ENCODE measurements at regions not wholly inside any gene's neighbourhood (a gene's known extent, or its start where the extent isn't known, plus 50 kb on each side); places are given as distances from the start of the nearest gene placed in this dataset.
"Not testable (repeated sequence)": the region's sequence is repeated elsewhere in the genome, so short reads cannot be mapped to it uniquely, and the experiment has no call there.

GRCh38 chr17:21595086-21595485, 97.2 kb upstream of the KCNJ18 start:
- Histone ChIP-seq H3K27ac (ENCODE audit: low read length) (no peak overlapping the region), H3K4me1 (ENCODE audit: control insufficient read depth, insufficient read depth, low read length) (no peaks in the 10 kb centered on the region), H3K4me3 (ENCODE audit: low read length) (no peak overlapping the region), H3K27me3 (ENCODE audit: control insufficient read depth, insufficient read depth) (no peaks in the 10 kb centered on the region), H3K9me3 (ENCODE audit: control insufficient read depth, low read length) (no peaks in the 10 kb centered on the region)
- ATAC-seq, result no peak
- intact Hi-C loops (cut with DNase I), result no loop called here
- WGBS, result 78% methylated on average over 1 of the region's 1 CpG
- DNase-seq, result no peak

- intact Hi-C loops (cut with DNase I), result no loop called here
- no peak for DNase-seq
- ATAC-seq, result no peak
- Histone ChIP-seq H3K4me1 (ENCODE audit: control insufficient read depth, insufficient read depth, low read length) (no peaks in the 10 kb centered on the region), H3K27me3 (ENCODE audit: control insufficient read depth, insufficient read depth) (no peaks in the 10 kb centered on the region), H3K27ac (ENCODE audit: low read length) (no peak overlapping the region), H3K4me3 (ENCODE audit: low read length) (no peak overlapping the region), H3K9me3 (ENCODE audit: control insufficient read depth, low read length) (no peaks in the 10 kb centered on the region)
- WGBS, result 64% methylated on average over 5 of the region's 5 CpGs
Measured at GRCh38 chr17:21602176-21602575, 90.1 kb upstream of the KCNJ18 start.

GRCh38 chr17:21603292-21603691, 89.0 kb upstream of the KCNJ18 start:
- H3K27ac ChIP-seq (ENCODE audit: low read length); DNase-seq; intact Hi-C loops (cut with DNase I); ATAC-seq; H3K4me1 ChIP-seq (ENCODE audit: control insufficient read depth, insufficient read depth, low read length); H3K27me3 ChIP-seq (ENCODE audit: control insufficient read depth, insufficient read depth); H3K9me3 ChIP-seq (ENCODE audit: control insufficient read depth, low read length); H3K4me3 ChIP-seq (ENCODE audit: low read length): not testable (repeated sequence)
- 89% methylated on average over 1 of the region's 1 CpG for WGBS

GRCh38 chr17:21611443-21611842, 80.9 kb upstream of the KCNJ18 start:
- intact Hi-C loops (cut with DNase I); ATAC-seq; H3K27me3 ChIP-seq (ENCODE audit: control insufficient read depth, insufficient read depth); H3K9me3 ChIP-seq (ENCODE audit: control insufficient read depth, low read length); H3K4me1 ChIP-seq (ENCODE audit: control insufficient read depth, insufficient read depth, low read length); DNase-seq; H3K4me3 ChIP-seq (ENCODE audit: low read length); H3K27ac ChIP-seq (ENCODE audit: low read length): not testable (repeated sequence)
- WGBS, result 93% methylated on average over 8 of the region's 8 CpGs

- ATAC-seq; intact Hi-C loops (cut with DNase I); DNase-seq; H3K4me3 ChIP-seq (ENCODE audit: low read length); H3K9me3 ChIP-seq (ENCODE audit: control insufficient read depth, low read length); H3K27ac ChIP-seq (ENCODE audit: low read length); H3K4me1 ChIP-seq (ENCODE audit: control insufficient read depth, insufficient read depth, low read length); H3K27me3 ChIP-seq (ENCODE audit: control insufficient read depth, insufficient read depth): not testable (repeated sequence)
- WGBS, result 81% methylated on average over 28 of the region's 28 CpGs
Measured at GRCh38 chr17:21612123-21613070, 79.9 kb upstream of the KCNJ18 start.

- ATAC-seq, result no peak
- Histone ChIP-seq H3K9me3 (ENCODE audit: control insufficient read depth, low read length) (no peaks in the 10 kb centered on the region), H3K27me3 (ENCODE audit: control insufficient read depth, insufficient read depth) (no peaks in the 10 kb centered on the region), H3K4me1 (ENCODE audit: control insufficient read depth, insufficient read depth, low read length) (no peaks in the 10 kb centered on the region), H3K4me3 (ENCODE audit: low read length) (no peak overlapping the region), H3K27ac (ENCODE audit: low read length) (no peak overlapping the region)
- 87% methylated on average over 8 of the region's 8 CpGs for WGBS
- DNase-seq, result no peak
- intact Hi-C loops (cut with DNase I), result no loop called here
Measured at GRCh38 chr17:21613071-21613429, 79.3 kb upstream of the KCNJ18 start.

GRCh38 chr17:21626987-21627386, 65.3 kb upstream of the KCNJ18 start:
- 74% methylated on average over 3 of the region's 3 CpGs for WGBS
- ATAC-seq; H3K4me3 ChIP-seq (ENCODE audit: low read length); intact Hi-C loops (cut with DNase I); H3K9me3 ChIP-seq (ENCODE audit: control insufficient read depth, low read length); H3K27ac ChIP-seq (ENCODE audit: low read length); H3K27me3 ChIP-seq (ENCODE audit: control insufficient read depth, insufficient read depth); H3K4me1 ChIP-seq (ENCODE audit: control insufficient read depth, insufficient read depth, low read length); DNase-seq: not testable (repeated sequence)

Measured in right cardiac atrium (tissue), 5 donors.